ENCODE measurements at regions not wholly inside any gene's neighbourhood (a gene's known extent, or its start where the extent isn't known, plus 50 kb on each side); places are given as distances from the start of the nearest gene placed in this dataset.

DNA sequence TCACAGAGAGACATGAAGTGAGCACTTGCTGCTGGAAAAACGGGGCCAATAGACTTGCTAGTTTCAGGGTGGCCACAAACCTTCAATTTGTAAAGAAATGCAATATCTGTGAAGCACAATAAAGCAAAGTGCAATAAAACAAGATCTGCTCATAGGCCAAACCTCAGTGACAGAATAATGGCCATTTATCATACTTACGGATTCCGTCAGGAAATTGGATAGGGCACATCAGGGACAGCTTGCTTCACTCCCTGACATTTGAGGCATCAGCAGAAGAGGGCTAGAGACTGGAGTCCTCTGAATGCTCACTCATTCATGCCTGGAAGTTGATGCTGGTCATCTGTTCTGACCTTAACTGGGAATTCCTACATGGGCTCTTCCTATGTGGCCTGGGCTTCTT lies 165.5 kb upstream of the OPRM1 start:
- DNase-seq (ENCODE audit: low spot score): no peak

DNA sequence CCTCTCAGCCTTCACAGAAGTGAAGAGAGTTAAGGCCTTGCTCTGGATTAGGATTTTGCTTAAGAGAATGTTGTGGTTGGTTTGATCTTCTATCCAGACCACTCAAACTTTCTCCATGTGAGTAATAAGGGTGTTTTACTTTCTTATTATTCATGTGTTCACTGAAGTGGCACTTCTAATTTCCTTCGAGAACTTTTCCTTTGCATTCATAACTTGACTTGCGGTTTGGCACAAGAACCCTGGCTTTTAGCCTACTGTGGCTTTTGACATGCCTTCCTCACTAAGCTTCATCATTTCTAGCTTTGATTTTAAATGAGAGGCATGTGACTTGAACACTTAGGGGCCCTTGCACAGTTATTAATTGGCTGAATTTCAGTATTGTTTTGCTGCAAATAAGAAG lies 166.1 kb upstream of the OPRM1 start:
- DNase-seq (ENCODE audit: low spot score): peak; percentile 11

DNA sequence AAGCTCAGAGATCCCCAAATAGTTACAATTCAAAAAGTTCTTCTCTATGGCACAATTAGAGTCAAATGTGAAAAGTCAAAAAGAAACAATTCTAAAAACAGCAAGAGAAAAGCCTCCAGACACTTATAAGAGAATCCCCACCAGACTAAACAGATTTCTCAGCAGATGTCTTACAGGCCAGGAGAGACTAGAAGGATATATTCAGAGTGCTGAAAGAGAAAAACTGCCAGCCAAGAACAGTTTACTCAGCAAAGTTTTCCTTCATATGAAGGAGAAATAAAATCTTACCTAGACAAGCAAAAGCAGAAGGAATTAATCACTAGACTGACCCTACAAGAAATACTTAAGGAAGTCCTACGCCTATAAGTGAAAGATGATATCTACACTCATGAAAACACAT lies 176.1 kb upstream of the OPRM1 start:
- DNase-seq (ENCODE audit: low spot score): no peak

- no peak for DNase-seq (ENCODE audit: low spot score)
Observed at GRCh38 chr6:153862139-153862538, 176.9 kb upstream of the OPRM1 start.

DNA sequence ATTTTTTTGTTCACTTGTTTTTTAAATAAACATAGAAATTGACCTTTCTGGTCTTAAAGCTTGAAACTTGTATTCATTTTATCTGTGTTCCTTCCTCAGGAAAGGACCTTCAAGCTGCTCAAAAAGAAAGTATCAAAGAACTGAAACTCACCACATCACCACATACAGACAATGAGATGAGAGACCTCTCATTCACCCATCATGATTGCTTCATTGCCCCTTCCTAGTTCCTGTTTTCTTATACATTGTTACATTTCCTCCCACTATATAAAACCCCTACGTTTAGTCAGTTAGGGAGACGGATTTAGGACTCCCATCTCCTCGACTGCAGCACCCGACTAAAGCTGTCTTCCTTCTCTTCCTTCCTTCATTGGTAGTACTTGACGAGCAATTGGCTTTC lies 180.5 kb upstream of the OPRM1 start:
- DNase-seq (ENCODE audit: low spot score): no peak

DNA sequence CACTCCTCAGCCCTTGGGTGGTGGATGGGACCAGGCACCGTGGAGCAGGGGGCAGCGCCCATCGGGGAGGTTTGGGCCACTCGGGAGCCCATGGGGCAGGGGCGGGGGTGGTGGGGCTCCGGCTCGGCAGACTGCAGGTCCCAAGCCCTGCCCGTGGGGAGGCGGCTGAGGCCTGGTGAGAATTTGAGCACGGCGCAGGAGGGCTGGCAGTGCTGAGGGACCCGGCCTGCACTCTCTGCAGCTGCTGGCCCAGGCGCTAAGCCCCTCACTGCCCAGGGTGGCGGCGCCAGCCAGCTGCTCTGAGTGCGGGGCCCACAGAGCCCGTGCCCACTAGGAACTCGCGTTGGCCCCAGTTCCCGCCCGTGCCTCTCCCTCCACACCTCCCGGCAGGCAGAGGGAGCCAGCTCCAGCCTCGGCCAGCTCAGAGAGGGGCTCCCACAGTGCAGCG lies 182.1 kb upstream of the OPRM1 start:
- no peak for DNase-seq (ENCODE audit: low spot score)

GRCh38 chr6:153852481-153852880 lies 186.6 kb upstream of the OPRM1 start:
- DNase-seq (ENCODE audit: low spot score): no peak

GRCh38 chr6:153852034-153852433 lies 187.0 kb upstream of the OPRM1 start:
- no peak for DNase-seq (ENCODE audit: low spot score)

DNA sequence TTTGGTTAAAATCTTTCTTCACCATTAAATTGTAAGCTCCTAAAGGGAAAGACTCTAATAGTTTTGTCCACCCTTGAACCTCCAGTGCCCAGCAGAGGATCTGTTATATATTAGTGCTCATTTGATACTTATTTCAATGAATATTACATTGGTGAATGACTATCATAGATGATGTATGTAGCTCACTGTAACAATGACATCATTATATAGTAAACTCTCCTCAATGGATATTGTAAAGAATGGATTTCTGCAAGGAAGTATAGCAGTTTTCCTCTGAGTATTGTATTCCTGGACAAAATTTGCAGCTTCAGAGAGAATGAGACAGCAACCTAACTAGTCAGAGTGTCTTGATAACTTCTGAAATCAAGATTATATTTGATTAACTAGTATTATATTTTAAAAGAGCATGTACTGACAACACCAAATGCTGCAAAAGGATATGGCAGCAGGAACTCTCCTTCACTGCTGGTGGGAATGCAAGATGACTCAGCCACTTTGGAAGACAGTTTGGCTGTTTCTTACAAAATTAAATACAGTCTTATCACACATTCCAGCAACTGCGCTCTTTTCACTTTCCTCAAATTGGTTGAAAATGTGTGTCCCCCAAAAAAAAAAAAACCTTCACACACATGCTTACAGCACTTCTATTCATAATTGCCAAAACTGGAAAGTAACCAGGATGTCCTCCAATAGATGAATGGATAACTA lies 189.8 kb upstream of the OPRM1 start:
- DNase-seq (ENCODE audit: low spot score): no peak

- DNase-seq (ENCODE audit: low spot score): no peak
Observed at GRCh38 chr6:153843420-153843819, 195.6 kb upstream of the OPRM1 start.

DNA sequence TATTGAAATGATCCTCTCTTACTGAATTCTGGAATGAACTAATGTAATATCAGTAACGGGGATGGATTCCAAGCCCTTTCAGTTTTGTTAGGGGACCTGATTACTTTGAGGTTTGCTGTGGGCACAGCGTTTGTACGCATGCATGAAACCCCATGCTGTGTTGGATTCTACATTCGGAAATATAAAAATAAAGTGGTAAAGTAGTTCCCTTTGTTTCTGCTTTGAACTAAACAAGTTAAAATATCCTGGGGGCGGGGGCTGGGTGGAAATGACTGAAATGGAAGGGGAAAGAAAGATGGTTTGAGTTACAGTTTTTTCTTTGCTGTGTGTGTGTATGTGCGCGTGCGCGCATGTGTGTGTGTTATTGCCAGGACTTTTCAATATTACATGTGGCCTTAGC lies 196.5 kb upstream of the OPRM1 start:
- no peak for DNase-seq (ENCODE audit: low spot score)

- no peak for DNase-seq (ENCODE audit: low spot score)
Observed at GRCh38 chr6:153840039-153840850, 198.8 kb upstream of the OPRM1 start.

DNA sequence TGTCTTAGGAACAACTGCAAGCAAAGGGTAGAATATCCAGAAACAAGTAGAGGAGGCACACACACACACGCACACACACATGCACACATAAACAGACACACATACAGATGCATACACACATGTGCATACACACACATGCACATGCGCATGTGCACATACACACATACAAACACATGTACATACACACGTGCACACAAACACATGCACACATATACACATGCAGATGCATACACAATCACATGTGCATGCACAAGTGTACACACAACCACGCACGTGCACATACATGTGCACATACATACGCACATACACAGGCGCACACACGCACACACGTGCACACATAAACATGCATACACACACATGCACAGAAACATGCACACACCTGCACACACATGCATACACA lies 206.5 kb upstream of the OPRM1 start:
- DNase-seq (ENCODE audit: low spot score): no peak

- DNase-seq (ENCODE audit: low spot score): no peak
Observed at GRCh38 chr6:153831350-153832078, 207.5 kb upstream of the OPRM1 start.

DNA sequence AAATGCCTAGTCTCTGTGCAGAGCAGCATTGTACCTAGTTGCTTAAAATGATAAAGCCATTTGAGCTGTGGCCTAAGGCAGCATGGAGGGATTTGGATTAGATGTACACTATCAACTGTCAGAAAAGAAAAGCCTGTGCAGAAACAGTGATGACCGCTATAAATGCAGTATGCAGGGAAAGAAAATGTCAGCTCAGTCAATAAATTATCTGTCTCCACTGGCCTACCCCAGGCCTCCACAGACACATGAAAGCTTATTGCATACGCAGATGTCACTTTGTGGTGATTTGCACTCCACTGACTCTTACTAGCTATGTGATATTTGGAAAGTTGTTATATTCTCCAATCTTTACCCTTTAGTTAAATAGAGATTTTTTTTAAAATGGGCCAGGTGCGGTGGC lies 221.9 kb upstream of the OPRM1 start:
- DNase-seq (ENCODE audit: low spot score): no peak

DNA sequence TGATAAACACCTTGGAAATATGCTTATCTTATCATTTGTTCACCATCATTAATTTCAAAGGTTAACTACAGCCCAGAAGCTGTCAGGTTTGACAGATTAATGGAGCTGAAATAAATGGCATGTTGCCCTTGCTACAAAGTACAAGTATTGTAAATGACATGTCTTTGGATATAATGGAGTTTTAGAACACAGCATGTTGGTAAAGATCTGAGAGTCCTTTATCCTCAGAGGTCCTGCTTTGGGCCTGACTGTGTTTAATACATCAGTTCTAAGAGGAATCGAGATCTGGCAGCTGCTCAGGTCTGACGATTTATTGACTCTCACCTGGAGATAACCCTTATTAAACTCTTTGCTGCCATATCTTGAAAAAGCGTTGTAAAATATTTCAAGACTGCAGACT lies 222.7 kb upstream of the OPRM1 start:
- no peak for DNase-seq (ENCODE audit: low spot score)

GRCh38 chr6:153814136-153814535 lies 224.9 kb upstream of the OPRM1 start:
- no peak for DNase-seq (ENCODE audit: low spot score)

GRCh38 chr6:153804755-153805330 lies 234.2 kb upstream of the OPRM1 start:
- DNase-seq (ENCODE audit: low spot score): no peak

- no peak for DNase-seq (ENCODE audit: low spot score)
Observed at GRCh38 chr6:153801917-153802316, 237.1 kb upstream of the OPRM1 start.

- no peak for DNase-seq (ENCODE audit: low spot score)
Observed at GRCh38 chr6:153800580-153801188, 238.4 kb upstream of the OPRM1 start.

DNA sequence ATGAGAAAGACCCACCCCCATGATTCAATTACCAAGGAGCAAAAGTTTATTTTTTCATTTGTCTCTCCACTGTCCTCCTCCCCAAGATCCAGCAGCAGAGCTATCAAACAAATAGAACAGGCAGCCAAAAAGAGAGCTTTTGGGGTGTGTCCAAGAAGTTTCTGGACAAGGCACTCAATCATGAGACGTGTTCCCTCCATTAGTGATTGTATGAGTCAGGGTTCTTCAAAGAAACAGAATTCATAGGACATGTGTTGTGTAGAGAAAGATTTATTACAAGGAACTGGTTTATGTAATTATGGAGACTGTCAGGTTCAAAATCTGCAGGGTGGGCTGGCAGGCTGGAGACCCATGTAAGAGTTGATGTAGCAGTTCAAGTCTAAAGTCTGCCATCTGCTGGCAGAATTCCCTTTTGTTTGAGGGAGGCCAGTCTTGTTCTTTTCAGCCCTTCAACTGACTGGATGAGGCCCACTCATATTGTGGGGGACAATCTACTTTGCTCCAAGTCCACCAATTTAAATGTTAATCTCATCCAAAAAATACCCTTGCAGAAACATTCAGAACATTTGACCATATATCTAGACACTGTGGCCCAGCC lies 248.1 kb upstream of the OPRM1 start:
- DNase-seq (ENCODE audit: low spot score): no peak

- no peak for DNase-seq (ENCODE audit: low spot score)
Observed at GRCh38 chr6:153790048-153790447, 249.0 kb upstream of the OPRM1 start.

Data from activated CD4-positive, alpha-beta T cell treated with anti-CD3 and anti-CD28 coated beads, Interleukin-2, Interleukin-4, amounts not matched to agents 100 ng/mL and 50 ng/mL, durations not matched to agents 16 hours and 8 hours (primary cell).